ENCODE measurements at regions not wholly inside any gene's neighbourhood (a gene's known extent, or its start where the extent isn't known, plus 50 kb on each side); places are given as distances from the start of the nearest gene placed in this dataset.

- Histone ChIP-seq H3K27ac (no peak overlapping the region), H3K4me3 (ENCODE audit: low read depth, low read length) (no peak overlapping the region), H3K27me3 (replicated peaks) (peaks cover 4% of the 10 kb centered on the region), H3K36me3 (replicated peaks) (no peaks in the 10 kb centered on the region)
- in situ Hi-C loops (cut with HindIII; ENCODE audit: low pct_ligation_motif_present, low sequenced_read_pairs) = no loop called here
- no peak for DNase-seq
- TF ChIP-seq, protein P1, sequence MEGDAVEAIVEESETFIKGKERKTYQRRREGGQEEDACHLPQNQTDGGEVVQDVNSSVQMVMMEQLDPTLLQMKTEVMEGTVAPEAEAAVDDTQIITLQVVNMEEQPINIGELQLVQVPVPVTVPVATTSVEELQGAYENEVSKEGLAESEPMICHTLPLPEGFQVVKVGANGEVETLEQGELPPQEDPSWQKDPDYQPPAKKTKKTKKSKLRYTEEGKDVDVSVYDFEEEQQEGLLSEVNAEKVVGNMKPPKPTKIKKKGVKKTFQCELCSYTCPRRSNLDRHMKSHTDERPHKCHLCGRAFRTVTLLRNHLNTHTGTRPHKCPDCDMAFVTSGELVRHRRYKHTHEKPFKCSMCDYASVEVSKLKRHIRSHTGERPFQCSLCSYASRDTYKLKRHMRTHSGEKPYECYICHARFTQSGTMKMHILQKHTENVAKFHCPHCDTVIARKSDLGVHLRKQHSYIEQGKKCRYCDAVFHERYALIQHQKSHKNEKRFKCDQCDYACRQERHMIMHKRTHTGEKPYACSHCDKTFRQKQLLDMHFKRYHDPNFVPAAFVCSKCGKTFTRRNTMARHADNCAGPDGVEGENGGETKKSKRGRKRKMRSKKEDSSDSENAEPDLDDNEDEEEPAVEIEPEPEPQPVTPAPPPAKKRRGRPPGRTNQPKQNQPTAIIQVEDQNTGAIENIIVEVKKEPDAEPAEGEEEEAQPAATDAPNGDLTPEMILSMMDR (IDR thresholded peaks at IDR 0.05; ENCODE audit: low read depth, low read length, missing control alignments) = no peak
Measured at GRCh38 chr20:62566266-62566665, 76.0 kb upstream of the SLCO4A1 start.

DNA sequence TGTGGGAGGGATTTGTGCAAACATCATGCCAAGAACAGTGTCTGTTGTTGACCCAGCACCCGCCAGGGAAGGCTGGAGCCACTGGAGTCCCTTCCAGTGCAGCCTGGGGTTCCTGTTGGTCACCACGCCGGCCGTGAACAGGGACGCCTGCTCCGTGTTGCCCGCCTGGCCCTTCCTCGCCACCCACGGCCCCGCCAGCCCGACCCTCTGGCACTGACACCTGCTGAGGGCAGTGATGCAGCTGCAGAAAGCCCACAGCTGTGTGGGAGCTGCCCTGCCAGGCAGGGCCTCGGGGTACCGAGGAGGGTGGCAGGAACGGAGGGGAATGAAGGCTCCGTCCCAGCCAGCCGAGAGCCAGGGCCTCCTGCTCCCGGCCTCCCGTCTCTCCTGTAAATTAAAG is 75.5 kb upstream of the SLCO4A1 start:
- in situ Hi-C loops (cut with HindIII; ENCODE audit: low pct_ligation_motif_present, low sequenced_read_pairs) = no loop called here
- DNase-seq = no peak
- H3K4me3 ChIP-seq (ENCODE audit: low read depth, low read length) = no peak overlapping the region
- TF ChIP-seq, protein P1 (IDR thresholded peaks at IDR 0.05; ENCODE audit: low read depth, low read length, missing control alignments) = no peak
- no peaks in the 10 kb centered on the region for H3K36me3 ChIP-seq (replicated peaks)
- H3K27me3 ChIP-seq (replicated peaks) = peaks cover 3% of the 10 kb centered on the region
- H3K27ac ChIP-seq = no peak overlapping the region

DNA sequence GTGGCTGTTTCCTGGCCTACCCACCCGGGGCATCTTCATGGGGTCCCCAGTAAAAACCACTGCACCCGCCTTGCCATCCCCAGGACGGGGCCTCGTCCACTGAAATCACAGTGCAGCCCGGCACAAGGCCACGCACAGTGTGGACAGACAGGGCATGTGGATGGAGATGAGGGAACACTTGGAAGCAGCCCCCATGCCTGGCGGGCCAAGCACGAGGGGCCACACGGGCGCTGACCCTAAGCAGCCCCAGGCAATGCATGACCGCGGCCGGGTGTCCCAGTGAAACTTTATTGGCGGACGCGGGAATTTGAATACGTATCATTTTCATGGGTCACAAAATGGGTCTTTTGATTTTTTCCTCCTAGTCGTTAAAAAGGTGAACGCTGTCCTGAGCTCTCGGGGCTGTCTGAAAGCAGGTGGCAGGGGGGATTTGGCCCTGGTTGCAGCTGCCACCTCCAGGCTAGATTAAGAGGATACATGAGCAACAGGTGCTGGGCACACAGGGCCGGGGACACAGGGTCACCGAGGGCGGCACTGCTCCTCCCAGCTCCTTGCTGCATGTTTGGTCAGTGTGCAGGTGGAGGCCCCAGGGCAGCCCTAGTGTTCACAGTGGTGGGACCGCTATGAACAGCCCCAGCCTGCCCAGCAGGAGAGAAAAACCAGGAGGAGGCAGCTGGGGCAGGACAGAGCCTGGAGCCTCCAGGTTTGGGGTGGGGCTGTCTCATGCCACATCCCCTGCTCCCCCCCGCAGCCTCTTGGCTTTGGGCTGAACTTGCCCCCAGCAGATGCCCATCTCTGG is 74.9 kb upstream of the SLCO4A1 start:
- Histone ChIP-seq H3K4me3 (ENCODE audit: low read depth, low read length) (no peak overlapping the region), H3K27me3 (replicated peaks) (no peaks in the 10 kb centered on the region), H3K27ac (no peak overlapping the region), H3K36me3 (replicated peaks) (no peaks in the 10 kb centered on the region)
- TF ChIP-seq, protein P1 (IDR thresholded peaks at IDR 0.05; ENCODE audit: low read depth, low read length, missing control alignments) = no peak
- in situ Hi-C loops (cut with HindIII; ENCODE audit: low pct_ligation_motif_present, low sequenced_read_pairs) = no loop called here
- DNase-seq = no peak

DNA sequence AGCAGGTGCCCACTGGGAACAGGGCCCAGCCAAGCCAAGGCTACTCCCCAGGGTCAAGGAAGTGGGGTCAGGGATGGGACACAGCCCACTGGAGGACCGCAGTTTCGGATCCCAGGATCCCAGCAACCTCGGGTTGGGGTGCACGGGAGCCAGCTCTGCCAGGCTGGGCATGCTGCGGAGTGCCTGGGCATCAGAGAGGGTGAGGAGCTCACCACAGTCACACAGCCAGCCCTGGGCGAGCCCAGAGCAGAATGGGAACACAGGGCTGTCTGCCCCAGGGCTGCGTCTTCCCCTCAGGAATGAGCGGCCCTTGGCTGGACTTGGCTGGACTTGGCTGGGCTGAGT is 74.3 kb upstream of the SLCO4A1 start:
- Histone ChIP-seq H3K27me3 (replicated peaks) (no peaks in the 10 kb centered on the region), H3K36me3 (replicated peaks) (no peaks in the 10 kb centered on the region), H3K4me3 (ENCODE audit: low read depth, low read length) (no peak overlapping the region), H3K27ac (no peak overlapping the region)
- DNase-seq = no peak
- in situ Hi-C loops (cut with HindIII; ENCODE audit: low pct_ligation_motif_present, low sequenced_read_pairs) = no loop called here
- TF ChIP-seq, protein P1 (IDR thresholded peaks at IDR 0.05; ENCODE audit: low read depth, low read length, missing control alignments) = no peak

DNA sequence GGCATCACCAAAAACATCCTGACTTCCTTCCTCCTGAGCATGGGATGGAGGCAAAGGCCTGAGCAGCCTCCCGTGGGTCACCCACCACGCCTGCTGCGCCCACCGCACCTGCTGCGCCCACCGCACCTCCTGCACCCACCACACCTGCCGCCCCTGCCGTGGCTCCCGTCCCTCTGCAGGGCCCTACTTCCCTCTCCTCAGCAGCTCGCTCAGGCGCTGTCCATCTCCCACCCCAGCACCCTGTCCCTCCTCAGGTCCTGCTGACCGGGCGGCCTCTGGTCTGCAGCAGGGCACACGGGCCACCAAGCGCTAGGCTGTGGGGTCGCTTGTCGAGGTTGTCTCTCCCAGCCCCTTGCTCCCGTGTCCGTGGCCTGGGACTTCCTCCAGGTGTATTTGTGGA is 72.7 kb upstream of the SLCO4A1 start:
- no peak for DNase-seq
- Histone ChIP-seq H3K27ac (no peak overlapping the region), H3K36me3 (replicated peaks) (no peaks in the 10 kb centered on the region), H3K4me3 (ENCODE audit: low read depth, low read length) (no peak overlapping the region), H3K27me3 (replicated peaks) (no peaks in the 10 kb centered on the region)
- TF ChIP-seq, protein P1 (IDR thresholded peaks at IDR 0.05; ENCODE audit: low read depth, low read length, missing control alignments) = no peak
- in situ Hi-C loops (cut with HindIII; ENCODE audit: low pct_ligation_motif_present, low sequenced_read_pairs) = no loop called here

DNA sequence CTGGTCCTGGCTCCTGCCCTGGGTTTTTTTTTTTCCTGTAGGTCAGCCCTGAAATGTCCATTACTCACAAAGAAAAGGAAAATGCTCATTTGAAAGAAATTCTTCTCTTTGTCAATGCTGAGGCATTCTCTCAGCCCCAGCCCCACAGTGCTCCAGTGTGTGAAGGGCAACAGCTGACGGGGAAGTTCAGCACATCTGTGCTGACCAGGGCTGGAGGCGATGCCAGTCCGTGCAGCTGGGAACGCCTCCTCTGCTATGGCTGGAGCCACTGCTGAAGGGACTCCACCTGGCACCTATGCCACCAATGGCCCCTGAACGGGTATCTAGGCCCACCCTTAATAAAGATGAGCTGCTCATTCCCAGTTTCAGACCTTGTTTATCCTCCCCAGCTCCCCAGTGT is 71.9 kb upstream of the SLCO4A1 start:
- Histone ChIP-seq H3K27ac (no peak overlapping the region), H3K4me3 (ENCODE audit: low read depth, low read length) (no peak overlapping the region), H3K36me3 (replicated peaks) (no peaks in the 10 kb centered on the region), H3K27me3 (replicated peaks) (no peaks in the 10 kb centered on the region)
- TF ChIP-seq, protein P1 (IDR thresholded peaks at IDR 0.05; ENCODE audit: low read depth, low read length, missing control alignments) = no peak
- no peak for DNase-seq
- in situ Hi-C loops (cut with HindIII; ENCODE audit: low pct_ligation_motif_present, low sequenced_read_pairs) = no loop called here
